GM12872 (cell line): ENCODE measurements at regions not wholly inside any gene's neighbourhood (a gene's known extent, or its start where the extent isn't known, plus 50 kb on each side); places are given as distances from the start of the nearest gene placed in this dataset.

Source experiments
- TF ChIP-seq, protein P1 (sequence below): IDR thresholded peaks from 3 replicates; pipeline ENCODE4 v1.5.1; 2011; ENCODE audit warnings: low read depth, mild to moderate bottlenecking, low read length, moderate library complexity; ENCODE audit not compliant: insufficient read depth

DNA sequence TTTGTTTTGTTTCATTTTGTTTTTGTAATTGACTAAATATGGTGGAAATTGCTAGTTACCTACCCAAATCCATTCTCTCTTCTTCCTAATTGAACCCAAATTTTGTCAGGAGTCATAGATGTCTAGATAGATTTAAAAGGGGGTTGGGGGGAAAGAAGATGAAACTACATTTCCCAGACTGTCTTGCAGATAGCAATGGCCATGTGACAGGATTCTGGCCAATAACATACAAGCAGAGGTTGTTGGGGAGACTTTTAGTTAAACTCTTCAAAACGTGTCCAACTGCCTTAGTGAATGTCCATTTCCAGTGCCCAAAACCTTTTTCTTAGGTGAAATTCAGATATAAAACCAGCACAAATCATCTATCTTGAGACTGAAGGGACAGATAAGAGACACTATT, 583.9 kb upstream of the API5 start:
- TF ChIP-seq, protein P1, sequence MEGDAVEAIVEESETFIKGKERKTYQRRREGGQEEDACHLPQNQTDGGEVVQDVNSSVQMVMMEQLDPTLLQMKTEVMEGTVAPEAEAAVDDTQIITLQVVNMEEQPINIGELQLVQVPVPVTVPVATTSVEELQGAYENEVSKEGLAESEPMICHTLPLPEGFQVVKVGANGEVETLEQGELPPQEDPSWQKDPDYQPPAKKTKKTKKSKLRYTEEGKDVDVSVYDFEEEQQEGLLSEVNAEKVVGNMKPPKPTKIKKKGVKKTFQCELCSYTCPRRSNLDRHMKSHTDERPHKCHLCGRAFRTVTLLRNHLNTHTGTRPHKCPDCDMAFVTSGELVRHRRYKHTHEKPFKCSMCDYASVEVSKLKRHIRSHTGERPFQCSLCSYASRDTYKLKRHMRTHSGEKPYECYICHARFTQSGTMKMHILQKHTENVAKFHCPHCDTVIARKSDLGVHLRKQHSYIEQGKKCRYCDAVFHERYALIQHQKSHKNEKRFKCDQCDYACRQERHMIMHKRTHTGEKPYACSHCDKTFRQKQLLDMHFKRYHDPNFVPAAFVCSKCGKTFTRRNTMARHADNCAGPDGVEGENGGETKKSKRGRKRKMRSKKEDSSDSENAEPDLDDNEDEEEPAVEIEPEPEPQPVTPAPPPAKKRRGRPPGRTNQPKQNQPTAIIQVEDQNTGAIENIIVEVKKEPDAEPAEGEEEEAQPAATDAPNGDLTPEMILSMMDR, result no peak

GRCh38 chr11:42762348-42762747, 549.4 kb upstream of the API5 start:
- TF ChIP-seq, protein P1, result no peak

DNA sequence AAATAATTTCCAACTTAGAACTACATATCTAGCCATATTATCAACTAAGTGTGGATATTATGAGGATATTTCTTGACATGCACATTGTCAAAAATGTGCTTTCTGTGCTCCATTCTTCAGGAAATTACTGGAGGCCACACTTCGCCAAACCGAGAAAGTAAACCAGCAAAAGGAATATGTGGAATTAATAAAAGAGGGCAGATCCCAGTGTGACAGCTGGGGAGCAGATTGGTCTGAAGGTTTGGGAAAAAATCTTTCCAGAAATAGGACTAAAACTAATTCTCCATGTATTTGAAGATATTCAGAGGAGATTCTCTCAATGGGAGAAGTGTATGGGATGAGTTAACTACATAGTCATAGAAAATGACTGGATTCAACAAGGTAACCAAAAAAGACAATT, 546.9 kb upstream of the API5 start:
- TF ChIP-seq, protein P1, result no peak

GRCh38 chr11:42768576-42768975, 543.2 kb upstream of the API5 start:
- TF ChIP-seq, protein P1, result no peak

GRCh38 chr11:42770444-42771065, 541.2 kb upstream of the API5 start:
- TF ChIP-seq, protein P1, result peak; percentile 75

- TF ChIP-seq, protein P1, result no peak
These were observed 538.9 kb upstream of the API5 start for GRCh38 chr11:42772886-42773285.

DNA sequence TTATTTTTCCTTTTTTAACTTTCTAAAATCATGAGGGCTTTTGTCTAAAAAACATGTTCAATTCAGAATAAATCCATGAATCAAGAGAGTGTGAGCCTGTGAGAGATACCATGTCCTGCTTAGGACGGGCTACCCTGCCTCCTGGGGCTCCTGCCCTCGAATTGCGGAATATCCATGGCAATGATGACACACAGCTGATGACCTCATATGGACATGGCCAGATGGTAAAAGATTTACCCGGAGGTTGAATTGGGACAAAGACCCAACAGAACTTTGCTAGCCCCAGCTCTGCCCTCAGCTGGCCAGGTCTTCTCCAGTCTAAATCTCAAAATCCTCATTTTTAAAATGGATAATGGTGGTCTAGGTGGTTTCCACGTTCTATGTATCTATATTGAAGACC, 538.1 kb upstream of the API5 start:
- TF ChIP-seq, protein P1, result no peak

- TF ChIP-seq, protein P1, result no peak
These were observed 537.2 kb upstream of the API5 start for GRCh38 chr11:42774567-42774966.
